ENCODE measurements at regions not wholly inside any gene's neighbourhood (a gene's known extent, or its start where the extent isn't known, plus 50 kb on each side); places are given as distances from the start of the nearest gene placed in this dataset.

GRCh38 chr10:31660300-31660699 is 268.3 kb downstream of the ARHGAP12 start:
- no peak overlapping the region for H3K4me3 Mint-ChIP-seq
- H3K27me3 Mint-ChIP-seq (ENCODE audit: insufficient read depth): no peaks in the 10 kb centered on the region

GRCh38 chr10:31659665-31660064 is 269.0 kb downstream of the ARHGAP12 start:
- Mint-ChIP-seq H3K9me3 (no peaks in the 10 kb centered on the region), H3K27me3 (ENCODE audit: insufficient read depth) (no peaks in the 10 kb centered on the region), H3K36me3 (ENCODE audit: low read depth) (no peaks in the 10 kb centered on the region), H3K27ac (no peak overlapping the region), H3K4me1 (ENCODE audit: low read depth) (peaks cover 9% of the 10 kb centered on the region; the same call in 1 of the 2 replicates), H3K4me3 (no peak overlapping the region)
- no peak for DNase-seq
- no peak for TF ChIP-seq CTCF (IDR thresholded peaks at IDR 0.05)

More at GRCh38 chr10:31660300-31660699, 268.3 kb downstream of the ARHGAP12 start:
- no peak for TF ChIP-seq CTCF (IDR thresholded peaks at IDR 0.05)
- Mint-ChIP-seq H3K36me3 (ENCODE audit: low read depth) (no peaks in the 10 kb centered on the region), H3K9me3 (no peaks in the 10 kb centered on the region), H3K4me1 (ENCODE audit: low read depth) (peaks cover 9% of the 10 kb centered on the region; the same call in 1 of the 2 replicates), H3K27ac (no peak overlapping the region)
- DNase-seq: no peak

- H3K27me3 Mint-ChIP-seq (ENCODE audit: insufficient read depth): no peaks in the 10 kb centered on the region
- H3K9me3 Mint-ChIP-seq: no peaks in the 10 kb centered on the region
- H3K27ac Mint-ChIP-seq: no peak overlapping the region
- peaks cover 9% of the 10 kb centered on the region; the same call in 1 of the 2 replicates for H3K4me1 Mint-ChIP-seq (ENCODE audit: low read depth)
- no peak for TF ChIP-seq CTCF (IDR thresholded peaks at IDR 0.05)
- H3K36me3 Mint-ChIP-seq (ENCODE audit: low read depth): no peaks in the 10 kb centered on the region
- H3K4me3 Mint-ChIP-seq: no peak overlapping the region
- no peak for DNase-seq
Measured at GRCh38 chr10:31657434-31657872, 271.2 kb downstream of the ARHGAP12 start.

- Mint-ChIP-seq H3K4me3 (no peak overlapping the region), H3K27me3 (ENCODE audit: insufficient read depth) (no peaks in the 10 kb centered on the region), H3K4me1 (ENCODE audit: low read depth) (peaks cover 9% of the 10 kb centered on the region; the same call in 1 of the 2 replicates), H3K9me3 (no peaks in the 10 kb centered on the region), H3K36me3 (ENCODE audit: low read depth) (no peaks in the 10 kb centered on the region), H3K27ac (no peak overlapping the region)
- DNase-seq: peak; percentile 5
- TF ChIP-seq CTCF (IDR thresholded peaks at IDR 0.05): no peak
Measured at GRCh38 chr10:31656851-31657433, 271.7 kb downstream of the ARHGAP12 start.

GRCh38 chr10:31652038-31652437 is 276.6 kb downstream of the ARHGAP12 start:
- no peak for DNase-seq
- H3K4me3 Mint-ChIP-seq: no peak overlapping the region
- H3K36me3 Mint-ChIP-seq (ENCODE audit: low read depth): no peaks in the 10 kb centered on the region
- no peaks in the 10 kb centered on the region; the same call in 1 of the 2 replicates for H3K27me3 Mint-ChIP-seq (ENCODE audit: insufficient read depth)
- no peak for TF ChIP-seq CTCF (IDR thresholded peaks at IDR 0.05)
- H3K9me3 Mint-ChIP-seq: no peaks in the 10 kb centered on the region
- H3K4me1 Mint-ChIP-seq (ENCODE audit: low read depth): peaks cover 39% of the 10 kb centered on the region
- no peak overlapping the region for H3K27ac Mint-ChIP-seq
